ENCODE measurements at regions not wholly inside any gene's neighbourhood (a gene's known extent, or its start where the extent isn't known, plus 50 kb on each side); places are given as distances from the start of the nearest gene placed in this dataset.

- intact Hi-C loops (cut with DNase I): no loop called here
- no peaks in the 10 kb centered on the region for H3K4me1 ChIP-seq
- H3K27ac ChIP-seq: no peak overlapping the region
- TF ChIP-seq CTCF (IDR thresholded peaks at IDR 0.05) (no peak), POLR2A (IDR thresholded peaks at IDR 0.05) (no peak)
- H3K4me3 ChIP-seq (replicated peaks in 1 of 3): no peak overlapping the region
- H3K36me3 ChIP-seq: no peaks in the 10 kb centered on the region
- no peaks in the 10 kb centered on the region for H3K27me3 ChIP-seq
- H3K9me3 ChIP-seq: no peaks in the 10 kb centered on the region
- no peak for DNase-seq
These were observed 361.0 kb downstream of the GRXCR1 start for GRCh38 chr4:43253541-43253940.

DNA sequence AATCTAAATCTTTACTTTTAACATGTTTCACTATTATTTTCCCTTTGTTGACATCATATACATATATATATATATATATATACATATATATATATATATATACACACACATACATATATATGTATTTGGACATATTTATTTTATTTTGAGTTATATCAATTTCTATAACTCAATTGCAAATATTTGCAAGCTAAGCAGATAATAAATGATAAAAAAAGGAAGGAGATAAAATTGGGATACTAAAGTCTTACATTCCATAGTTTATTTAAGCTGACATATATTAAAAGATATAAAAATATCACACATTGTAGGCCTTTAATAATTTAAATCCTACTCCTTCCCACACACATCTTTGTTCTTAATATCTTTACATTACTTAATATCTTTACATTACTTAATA lies 372.2 kb downstream of the GRXCR1 start:
- no peak for TF ChIP-seq CTCF (IDR thresholded peaks at IDR 0.05)
- Histone ChIP-seq H3K4me1 (no peaks in the 10 kb centered on the region), H3K27me3 (no peaks in the 10 kb centered on the region), H3K36me3 (no peaks in the 10 kb centered on the region), H3K9me3 (no peaks in the 10 kb centered on the region), H3K4me3 (replicated peaks in 1 of 3) (no peak overlapping the region), H3K27ac (no peak overlapping the region)
- no peak for DNase-seq
- intact Hi-C loops (cut with DNase I): no loop called here

DNA sequence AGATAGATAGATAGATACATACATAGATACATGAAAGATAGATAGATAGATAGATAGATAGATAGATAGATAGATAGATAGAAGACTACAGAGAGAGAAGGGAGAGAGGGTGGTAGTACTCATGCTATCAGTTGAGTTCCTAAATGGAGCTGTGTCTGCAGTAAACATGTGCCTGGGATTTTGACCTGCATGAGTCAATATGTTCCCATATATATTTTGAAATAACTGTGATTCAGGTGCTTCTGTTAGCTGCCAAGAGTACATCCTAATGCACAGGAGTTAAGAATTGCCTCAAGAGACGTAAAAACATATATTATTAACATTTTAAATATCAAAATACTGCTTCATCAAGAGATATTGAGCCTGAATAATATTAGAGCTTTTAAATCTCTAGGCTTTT lies 379.4 kb downstream of the GRXCR1 start:
- TF ChIP-seq CTCF (IDR thresholded peaks at IDR 0.05): no peak
- no peak for TF ChIP-seq POLR2A (IDR thresholded peaks at IDR 0.05)
- Histone ChIP-seq H3K27me3 (no peaks in the 10 kb centered on the region), H3K4me3 (replicated peaks in 1 of 3) (no peak overlapping the region), H3K4me1 (no peaks in the 10 kb centered on the region), H3K9me3 (no peaks in the 10 kb centered on the region), H3K27ac (no peak overlapping the region), H3K36me3 (no peaks in the 10 kb centered on the region)
- intact Hi-C loops (cut with DNase I): no loop called here
- DNase-seq: no peak
- WGBS, 2 donors: 0 to 28% methylated on average over 1 of the region's 1 CpG

DNA sequence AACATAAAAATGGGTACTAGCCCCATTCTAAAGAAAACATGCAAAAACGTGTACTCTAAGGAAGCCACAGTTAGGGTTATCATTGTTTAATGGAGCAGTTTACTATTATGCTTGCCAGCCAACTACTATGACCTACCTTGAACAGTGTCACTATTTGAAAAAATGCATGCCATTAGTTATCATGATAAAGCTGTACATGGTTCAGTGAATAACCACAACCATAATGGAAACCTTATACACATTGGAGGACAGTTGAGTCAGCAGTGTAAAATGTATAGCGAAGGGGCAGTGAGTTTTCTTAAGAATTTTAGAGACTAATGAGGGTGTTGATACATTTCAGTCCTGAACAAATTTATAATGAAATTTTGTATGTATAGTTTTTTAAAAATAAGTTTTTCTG lies 381.9 kb downstream of the GRXCR1 start:
- intact Hi-C loops (cut with DNase I): no loop called here
- no peak for TF ChIP-seq POLR2A (IDR thresholded peaks at IDR 0.05)
- no peak for TF ChIP-seq CTCF (IDR thresholded peaks at IDR 0.05)

GRCh38 chr4:43275779-43276178 lies 383.3 kb downstream of the GRXCR1 start:
- no peaks in the 10 kb centered on the region for H3K27me3 ChIP-seq
- DNase-seq: no peak
- H3K36me3 ChIP-seq: no peaks in the 10 kb centered on the region
- no peaks in the 10 kb centered on the region for H3K9me3 ChIP-seq
- intact Hi-C loops (cut with DNase I): no loop called here
- H3K4me1 ChIP-seq: no peaks in the 10 kb centered on the region
- WGBS, 2 donors: 96 to 97% methylated on average over 1 of the region's 1 CpG
- no peak overlapping the region for H3K4me3 ChIP-seq (replicated peaks in 1 of 3)
- no peak overlapping the region for H3K27ac ChIP-seq
- TF ChIP-seq POLR2A (IDR thresholded peaks at IDR 0.05) (no peak), CTCF (IDR thresholded peaks at IDR 0.05) (no peak)

More for the DNA sequence above, 381.9 kb downstream of the GRXCR1 start:
- Histone ChIP-seq H3K36me3 (no peaks in the 10 kb centered on the region), H3K4me3 (replicated peaks in 1 of 3) (no peak overlapping the region), H3K27ac (no peak overlapping the region), H3K4me1 (no peaks in the 10 kb centered on the region), H3K27me3 (no peaks in the 10 kb centered on the region), H3K9me3 (no peaks in the 10 kb centered on the region)
- WGBS, 2 donors: 78% methylated on average over 2 of the region's 2 CpGs
- no peak for DNase-seq
